ENCODE measurements at regions not wholly inside any gene's neighbourhood (a gene's known extent, or its start where the extent isn't known, plus 50 kb on each side); places are given as distances from the start of the nearest gene placed in this dataset.
A peak's percentile ranks its signal among the peaks of the same experiment; 100 is the strongest.

DNA sequence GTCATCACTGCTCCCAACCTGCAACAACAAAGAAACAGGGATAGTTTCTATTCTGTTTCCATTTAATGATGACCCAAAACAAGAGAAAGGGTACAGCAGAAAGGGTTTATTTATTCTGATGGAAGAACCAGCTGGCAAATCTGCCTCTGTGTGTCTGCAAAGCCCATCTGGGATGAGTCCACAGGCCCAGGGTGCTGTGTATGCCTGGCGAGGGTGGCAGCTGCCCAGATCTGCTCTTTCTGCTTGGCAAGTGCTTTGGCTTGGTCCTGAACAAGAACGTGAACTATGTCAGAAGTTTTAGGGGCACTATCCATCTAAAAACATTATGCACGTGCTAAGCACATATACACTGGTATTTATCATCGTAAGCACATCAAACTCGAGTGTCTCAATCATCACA, 333.8 kb downstream of the CXCL12 start:
- no peaks in the 10 kb centered on the region for H3K27me3 ChIP-seq
- no peak overlapping the region for H3K4me3 ChIP-seq
- no peak for TF ChIP-seq EP300 (IDR thresholded peaks at IDR 0.05; ENCODE audit: low read depth)
- TF ChIP-seq POLR2AphosphoS5 (IDR thresholded peaks at IDR 0.05) = no peak
- no peak for TF ChIP-seq POLR2A (IDR thresholded peaks at IDR 0.05)
- no peak for TF ChIP-seq CTCF (IDR thresholded peaks at IDR 0.05)
- H3K4me1 ChIP-seq = peaks cover 6 to 15% (median 10%) of the 10 kb centered on the region in 4 donors
- no peak for DNase-seq
- intact Hi-C loops (cut with DNase I; ENCODE audit: low total_unique reads) (loop anchor here (5.0 kb wide), 1 partner anchor 331 kb away; no protein-coding TSS in a partner anchor), in situ Hi-C loops (cut with MboI; ENCODE audit: low pct_ligation_motif_present in 1 of 4, low pct_unique_long_range_greater_than_20kb in 1 of 4, low sequenced_read_pairs in 3 of 4) (loop anchor here in 1 of 4 donors (25.0 kb wide), 1 partner anchor 364 kb away; no protein-coding TSS in a partner anchor)
- no peaks in the 10 kb centered on the region for H3K9me3 ChIP-seq
- no peak overlapping the region for H3K27ac ChIP-seq
- WGBS, 2 donors (ENCODE audit: low coverage in 1 of 2) = 76 to 79% methylated on average over 5 of the region's 5 CpGs
- no peaks in the 10 kb centered on the region for H3K36me3 ChIP-seq

GRCh38 chr10:44049301-44050015, 335.4 kb downstream of the CXCL12 start:
- intact Hi-C loops (cut with DNase I; ENCODE audit: low total_unique reads) = loop anchor here (5.0 kb wide), 1 partner anchor 333 kb away; no protein-coding TSS in a partner anchor
- no peaks in the 10 kb centered on the region for H3K36me3 ChIP-seq
- H3K27ac ChIP-seq = no peak overlapping the region
- WGBS, 2 donors (ENCODE audit: low coverage in 1 of 2) = 91% methylated on average over 9 of the region's 9 CpGs; no CpG with 5 or more reads in 1 of the 2 donors
- no peak for DNase-seq
- H3K9me3 ChIP-seq = no peaks in the 10 kb centered on the region
- H3K27me3 ChIP-seq = no peaks in the 10 kb centered on the region
- in situ Hi-C loops (cut with MboI; ENCODE audit: low pct_ligation_motif_present in 1 of 4, low pct_unique_long_range_greater_than_20kb in 1 of 4, low sequenced_read_pairs in 3 of 4) = loop anchor here in 2 of 4 donors (25.0 kb wide), 2 partner anchors 362 to 813 kb away; no protein-coding TSS in a partner anchor
- TF ChIP-seq POLR2A (IDR thresholded peaks at IDR 0.05) (no peak), POLR2AphosphoS5 (IDR thresholded peaks at IDR 0.05) (no peak), EP300 (IDR thresholded peaks at IDR 0.05; ENCODE audit: low read depth) (no peak), CTCF (IDR thresholded peaks at IDR 0.05) (no peak)
- H3K4me3 ChIP-seq = no peak overlapping the region
- peaks cover 9 to 17% (median 11%) of the 10 kb centered on the region in 4 donors for H3K4me1 ChIP-seq

DNA sequence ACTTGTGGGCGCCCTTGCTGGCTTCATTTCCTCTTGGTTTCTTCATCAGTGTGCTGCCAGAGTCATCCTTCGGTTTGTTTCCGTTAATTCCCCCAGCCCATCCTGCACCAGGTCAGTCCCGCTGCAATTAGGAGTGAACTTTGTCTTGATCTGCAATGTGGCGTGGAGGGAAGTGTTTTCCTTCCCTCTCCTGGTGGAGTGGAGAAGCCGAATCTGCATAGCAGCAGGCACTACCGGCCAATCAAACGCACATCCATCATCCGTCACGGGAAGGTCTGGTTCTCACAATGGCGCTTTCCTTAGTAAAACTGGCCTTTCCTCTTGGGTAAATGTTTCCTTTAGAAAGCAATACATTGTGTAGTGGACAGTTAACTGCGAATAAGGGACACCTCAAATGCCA, 337.5 kb downstream of the CXCL12 start:
- in situ Hi-C loops (cut with MboI; ENCODE audit: low pct_ligation_motif_present in 1 of 4, low pct_unique_long_range_greater_than_20kb in 1 of 4, low sequenced_read_pairs in 3 of 4) = loop anchor here in 2 of 4 donors (25.0 kb wide), 2 partner anchors 360 to 815 kb away; no protein-coding TSS in a partner anchor
- H3K27me3 ChIP-seq = no peaks in the 10 kb centered on the region
- no peak overlapping the region for H3K4me3 ChIP-seq
- H3K36me3 ChIP-seq = no peaks in the 10 kb centered on the region
- 24 to 51% methylated on average over 3 to 12 of the region's 12 CpGs for WGBS, 2 donors (ENCODE audit: low coverage in 1 of 2)
- intact Hi-C loops (cut with DNase I; ENCODE audit: low total_unique reads) = no loop called here
- TF ChIP-seq POLR2AphosphoS5 (IDR thresholded peaks at IDR 0.05) = no peak
- no peak for TF ChIP-seq CTCF (IDR thresholded peaks at IDR 0.05)
- TF ChIP-seq EP300 (IDR thresholded peaks at IDR 0.05; ENCODE audit: low read depth) = no peak
- TF ChIP-seq POLR2A (IDR thresholded peaks at IDR 0.05) = no peak
- H3K27ac ChIP-seq = peak overlapping the region in 2 of 4 donors; percentile 50 to 64
- H3K4me1 ChIP-seq = peaks cover 9 to 17% (median 11%) of the 10 kb centered on the region in 4 donors
- DNase-seq = no peak
- H3K9me3 ChIP-seq = no peaks in the 10 kb centered on the region

GRCh38 chr10:44046605-44047004, 338.3 kb downstream of the CXCL12 start:
- Histone ChIP-seq H3K4me3 (no peak overlapping the region), H3K27ac (peak overlapping the region in 3 of 4 donors; percentile 24 to 64 (median 50)), H3K36me3 (no peaks in the 10 kb centered on the region), H3K27me3 (no peaks in the 10 kb centered on the region), H3K9me3 (no peaks in the 10 kb centered on the region), H3K4me1 (peaks cover 9 to 17% (median 11%) of the 10 kb centered on the region in 4 donors)
- intact Hi-C loops (cut with DNase I; ENCODE audit: low total_unique reads) (no loop called here), in situ Hi-C loops (cut with MboI; ENCODE audit: low pct_ligation_motif_present in 1 of 4, low pct_unique_long_range_greater_than_20kb in 1 of 4, low sequenced_read_pairs in 3 of 4) (loop anchor here in 2 of 4 donors (25.0 kb wide), 2 partner anchors 359 to 816 kb away; no protein-coding TSS in a partner anchor)
- TF ChIP-seq POLR2A (IDR thresholded peaks at IDR 0.05) (no peak), POLR2AphosphoS5 (IDR thresholded peaks at IDR 0.05) (no peak), CTCF (IDR thresholded peaks at IDR 0.05) (no peak), EP300 (IDR thresholded peaks at IDR 0.05; ENCODE audit: low read depth) (no peak)
- 14 to 45% methylated on average over 2 to 5 of the region's 5 CpGs for WGBS, 2 donors (ENCODE audit: low coverage in 1 of 2)
- no peak for DNase-seq

Measured in transverse colon (tissue), 4 donors.